ENCODE measurements at regions not wholly inside any gene's neighbourhood (a gene's known extent, or its start where the extent isn't known, plus 50 kb on each side); places are given as distances from the start of the nearest gene placed in this dataset.

DNA sequence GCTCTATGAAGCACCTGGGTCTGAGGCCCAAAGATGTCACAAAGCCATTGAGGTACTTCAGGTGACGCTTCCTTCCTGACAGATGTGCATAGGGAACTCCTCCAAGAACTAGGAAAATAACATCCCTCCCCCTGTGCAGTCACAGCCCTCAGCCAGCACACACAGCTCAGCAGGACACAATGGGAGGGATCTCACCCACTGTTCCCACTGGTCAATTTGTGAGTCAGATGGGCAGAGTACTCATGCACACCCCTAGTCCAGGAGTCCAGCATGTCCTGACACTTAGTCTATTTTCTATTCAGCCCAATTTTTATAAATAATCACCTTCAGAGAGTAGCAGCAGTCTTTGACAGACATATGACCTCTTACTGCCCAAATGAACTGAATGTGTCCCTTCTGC lies 60.7 kb upstream of the PFKP start:
- TF ChIP-seq, protein P1, sequence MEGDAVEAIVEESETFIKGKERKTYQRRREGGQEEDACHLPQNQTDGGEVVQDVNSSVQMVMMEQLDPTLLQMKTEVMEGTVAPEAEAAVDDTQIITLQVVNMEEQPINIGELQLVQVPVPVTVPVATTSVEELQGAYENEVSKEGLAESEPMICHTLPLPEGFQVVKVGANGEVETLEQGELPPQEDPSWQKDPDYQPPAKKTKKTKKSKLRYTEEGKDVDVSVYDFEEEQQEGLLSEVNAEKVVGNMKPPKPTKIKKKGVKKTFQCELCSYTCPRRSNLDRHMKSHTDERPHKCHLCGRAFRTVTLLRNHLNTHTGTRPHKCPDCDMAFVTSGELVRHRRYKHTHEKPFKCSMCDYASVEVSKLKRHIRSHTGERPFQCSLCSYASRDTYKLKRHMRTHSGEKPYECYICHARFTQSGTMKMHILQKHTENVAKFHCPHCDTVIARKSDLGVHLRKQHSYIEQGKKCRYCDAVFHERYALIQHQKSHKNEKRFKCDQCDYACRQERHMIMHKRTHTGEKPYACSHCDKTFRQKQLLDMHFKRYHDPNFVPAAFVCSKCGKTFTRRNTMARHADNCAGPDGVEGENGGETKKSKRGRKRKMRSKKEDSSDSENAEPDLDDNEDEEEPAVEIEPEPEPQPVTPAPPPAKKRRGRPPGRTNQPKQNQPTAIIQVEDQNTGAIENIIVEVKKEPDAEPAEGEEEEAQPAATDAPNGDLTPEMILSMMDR (IDR thresholded peaks at IDR 0.05), result no peak
- no peak for TF ChIP-seq POLR2A (IDR thresholded peaks at IDR 0.05)

Data from right lobe of liver (tissue), 4 donors.